Epidermal melanocyte (primary cell): ENCODE measurements at regions not wholly inside any gene's neighbourhood (a gene's known extent, or its start where the extent isn't known, plus 50 kb on each side); places are given as distances from the start of the nearest gene placed in this dataset.

Experiments
- DNase-seq: peaks from one replicate; pipeline ENCODE4 v3.0.0; 2011; ENCODE audit warnings: low spot score; ENCODE audit not compliant: insufficient read length

DNA sequence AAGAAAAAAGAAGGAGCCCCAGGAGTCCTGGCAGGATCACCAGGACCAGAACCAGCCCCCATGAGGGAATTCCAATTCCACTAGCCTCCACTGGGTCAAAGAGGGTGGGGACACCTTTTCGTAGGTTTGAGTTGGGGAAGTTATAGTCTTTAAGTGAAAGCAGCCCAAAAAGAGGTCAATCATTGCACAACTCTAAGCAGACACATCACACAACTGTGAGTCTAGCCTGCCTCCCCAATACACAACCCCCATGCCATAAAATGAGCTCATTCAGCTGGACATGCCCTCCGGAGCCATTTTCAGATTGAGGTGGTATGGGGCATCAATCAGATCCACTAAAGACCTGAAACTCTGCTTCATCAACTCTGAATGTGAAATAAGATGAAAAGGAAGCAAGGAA, 179.9 kb downstream of the NPHP4 start:
- DNase-seq = no peak

- DNase-seq = no peak
Observed at GRCh38 chr1:5811419-5811818, 180.8 kb downstream of the NPHP4 start.

- no peak for DNase-seq
Observed at GRCh38 chr1:5810553-5811270, 181.5 kb downstream of the NPHP4 start.

- no peak for DNase-seq
Observed at GRCh38 chr1:5810131-5810530, 182.1 kb downstream of the NPHP4 start.

GRCh38 chr1:5809207-5809788, 182.9 kb downstream of the NPHP4 start:
- DNase-seq = no peak

- no peak for DNase-seq
Observed at GRCh38 chr1:5803851-5804250, 188.4 kb downstream of the NPHP4 start.

- no peak for DNase-seq
Observed at GRCh38 chr1:5802606-5803005, 189.6 kb downstream of the NPHP4 start.

DNA sequence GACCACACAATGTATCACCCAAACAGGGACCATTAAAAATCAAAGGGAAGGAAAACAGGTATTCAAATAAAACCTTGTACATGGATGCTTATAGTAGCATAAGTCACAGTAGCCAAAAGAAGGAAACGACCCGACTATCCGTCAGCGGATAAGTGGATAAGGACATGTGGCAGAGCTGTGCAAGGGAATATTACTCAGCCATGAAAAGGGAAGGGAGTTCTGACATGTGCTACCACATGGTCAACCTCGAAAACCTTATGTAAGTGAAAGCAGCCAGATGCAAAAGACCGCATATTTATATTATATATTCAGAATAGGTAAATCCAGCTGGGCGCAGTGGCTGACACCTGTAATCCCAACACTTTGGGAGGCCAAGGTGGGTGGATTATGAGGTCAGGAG, 193.3 kb downstream of the NPHP4 start:
- DNase-seq = no peak

- no peak for DNase-seq
Observed at GRCh38 chr1:5798151-5798730, 194.0 kb downstream of the NPHP4 start.

DNA sequence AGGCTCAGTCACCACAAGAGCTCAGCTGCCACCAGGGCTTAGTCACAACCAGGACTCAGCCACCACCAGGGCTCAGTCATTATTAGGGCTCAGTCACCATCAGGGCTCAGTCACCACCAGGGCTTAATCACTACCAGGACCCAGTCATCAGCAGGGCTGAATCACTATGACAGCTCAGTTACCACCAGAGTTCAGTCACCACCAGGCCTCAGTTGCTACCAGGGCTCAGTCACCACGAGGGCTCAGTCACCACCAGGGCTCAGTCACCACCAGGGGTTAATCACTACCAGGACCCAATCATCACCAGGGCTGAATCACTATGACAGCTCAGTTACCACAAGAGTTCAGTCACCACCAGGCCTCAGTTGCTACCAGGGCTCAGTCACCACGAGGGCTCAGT, 196.2 kb downstream of the NPHP4 start:
- DNase-seq = no peak

DNA sequence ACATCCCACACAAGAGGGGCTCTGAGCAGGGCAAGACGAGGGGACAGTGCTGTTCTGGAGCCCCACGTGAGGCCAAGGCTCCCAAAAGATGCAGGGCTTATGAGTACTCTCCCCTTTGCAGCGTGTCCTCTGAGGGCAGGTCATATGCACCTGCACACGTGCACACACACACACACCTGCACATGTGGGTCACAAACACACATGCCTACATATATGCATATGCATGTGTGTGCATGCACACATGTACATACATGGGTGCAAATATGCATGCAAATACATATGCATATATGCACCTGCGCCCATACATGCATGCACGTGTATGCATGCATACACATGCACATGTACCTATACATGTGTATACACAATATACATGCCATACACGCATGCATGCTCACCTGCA, 197.9 kb downstream of the NPHP4 start:
- no peak for DNase-seq

GRCh38 chr1:5793516-5793915, 198.7 kb downstream of the NPHP4 start:
- no peak for DNase-seq

DNA sequence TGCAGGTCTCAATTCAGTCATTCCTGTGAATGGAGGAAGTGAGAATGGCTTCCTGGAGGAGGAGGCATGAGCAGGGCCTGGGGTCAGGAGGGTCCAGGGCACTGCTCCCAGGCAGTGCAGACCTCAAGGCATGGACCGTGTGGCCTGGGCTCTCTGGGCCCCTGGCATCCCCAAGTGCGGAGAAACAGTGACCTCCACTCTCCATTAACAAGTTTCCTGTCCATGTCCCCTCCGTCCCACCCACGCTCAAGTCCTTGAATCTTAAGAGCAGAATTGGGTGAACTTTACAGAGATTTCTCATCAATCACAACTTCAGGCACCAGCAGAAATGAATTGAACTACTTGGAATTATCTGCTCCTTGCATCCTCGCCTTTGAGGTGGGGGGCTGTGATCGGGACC, 211.1 kb downstream of the NPHP4 start:
- DNase-seq = no peak

GRCh38 chr1:5780324-5780716, 211.9 kb downstream of the NPHP4 start:
- DNase-seq = no peak

DNA sequence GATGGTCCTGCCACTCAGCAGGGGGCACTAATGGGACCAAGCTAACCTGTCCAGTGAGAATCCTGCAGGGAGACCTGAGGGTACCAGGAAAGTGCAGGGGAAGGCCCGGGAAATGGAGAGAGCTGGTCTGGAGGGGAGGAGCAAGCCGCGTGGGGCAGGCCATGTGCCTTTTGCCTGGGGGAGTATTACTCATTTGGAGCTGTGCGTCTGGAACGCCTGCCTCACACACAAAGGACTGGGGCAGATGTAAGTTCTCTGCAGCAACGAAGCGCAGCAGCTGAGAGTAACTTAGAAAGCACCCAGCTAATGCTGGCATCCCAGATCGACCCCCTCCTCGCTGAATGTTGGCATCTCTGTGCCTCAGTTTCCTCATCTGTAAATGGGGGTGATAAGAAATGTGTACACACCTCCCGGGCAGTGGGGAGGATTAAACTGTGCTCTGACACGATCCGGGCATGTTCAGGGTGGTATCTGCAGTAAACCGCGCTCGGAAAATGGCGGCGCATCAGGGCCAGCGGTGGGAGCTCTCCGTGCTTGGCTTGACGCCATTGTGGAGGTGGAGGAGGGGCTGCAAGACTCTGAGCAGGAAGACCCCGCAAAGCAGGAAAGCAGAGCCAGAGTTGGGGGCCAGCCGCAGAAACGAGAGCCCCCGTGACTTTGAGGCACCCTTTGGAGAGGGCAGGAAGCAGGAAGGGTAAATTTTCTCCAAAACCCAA, 212.5 kb downstream of the NPHP4 start:
- no peak for DNase-seq

GRCh38 chr1:5776035-5776550, 216.1 kb downstream of the NPHP4 start:
- no peak for DNase-seq

- DNase-seq = no peak
Observed at GRCh38 chr1:5774019-5774418, 218.2 kb downstream of the NPHP4 start.

DNA sequence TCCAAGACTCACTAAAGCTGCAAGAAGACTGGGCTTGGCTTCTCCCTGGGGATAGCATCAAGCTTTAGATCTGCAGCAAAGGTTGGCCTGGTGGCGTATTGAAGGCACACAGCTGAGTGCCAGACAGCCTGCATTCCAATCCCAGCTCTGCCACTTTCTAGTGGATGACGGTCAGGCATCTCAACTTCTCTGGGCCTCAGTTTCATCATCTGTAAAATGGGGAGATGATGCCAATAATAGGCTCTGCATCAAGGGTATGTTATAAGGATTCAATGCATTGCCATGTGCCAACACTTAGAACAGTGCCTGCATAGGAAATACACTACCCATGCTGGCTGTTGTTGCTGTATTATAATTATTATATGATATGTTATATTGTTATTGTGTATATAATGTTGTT, 220.4 kb downstream of the NPHP4 start:
- DNase-seq = no peak

DNA sequence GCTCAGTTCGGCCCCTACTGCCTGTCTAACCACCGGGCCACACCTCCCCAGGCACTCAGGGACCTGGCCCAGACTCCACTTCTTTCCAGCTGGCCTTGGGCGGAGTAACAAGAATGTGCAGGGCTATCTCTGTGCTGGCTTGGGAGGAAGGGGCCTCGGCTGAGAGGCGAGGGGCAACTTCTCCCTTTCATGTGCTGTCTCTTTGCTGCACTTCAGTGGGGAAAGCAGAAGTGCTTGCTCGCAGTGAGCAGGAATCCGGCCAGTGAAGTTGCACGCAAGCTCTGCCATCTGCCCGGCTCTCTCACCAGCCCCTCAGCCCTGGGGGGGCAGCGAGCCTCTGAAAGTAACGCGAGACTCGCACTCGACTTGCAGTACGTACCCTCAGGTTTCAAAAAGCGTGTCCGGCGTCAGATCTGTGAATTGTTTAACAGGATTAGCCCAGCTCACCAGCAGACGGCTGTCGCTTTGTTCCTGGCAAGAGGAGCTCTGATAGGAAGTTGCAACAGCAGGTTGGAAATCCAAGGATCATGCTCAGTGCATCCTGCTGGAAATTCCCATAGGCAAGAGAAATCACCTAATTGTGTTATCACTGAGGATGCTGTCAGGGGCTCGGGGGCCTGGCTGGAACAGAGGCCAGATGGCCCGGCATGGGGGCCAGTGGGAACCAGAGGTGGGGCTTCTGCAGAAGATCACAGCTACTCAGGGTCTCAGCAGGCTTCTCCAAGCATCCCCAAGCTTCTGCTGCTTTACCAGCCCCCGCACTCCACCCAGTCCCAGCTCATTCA, 221.1 kb downstream of the NPHP4 start:
- no peak for DNase-seq

- no peak for DNase-seq
Observed at GRCh38 chr1:5769760-5770159, 222.5 kb downstream of the NPHP4 start.

- DNase-seq = no peak
Observed at GRCh38 chr1:5769146-5769545, 223.1 kb downstream of the NPHP4 start.
